BJ (cell line): ENCODE measurements at regions not wholly inside any gene's neighbourhood (a gene's known extent, or its start where the extent isn't known, plus 50 kb on each side); places are given as distances from the start of the nearest gene placed in this dataset.

Experiments used
- CTCF ChIA-PET: fragments of 350-600 bp; formaldehyde crosslinking; extraction: SDS; loops from one replicate; lab custom pipeline; 2021; ENCODE audit warnings: antibody characterized with exemption, inconsistent platforms; lab: Yijun Ruan, JAX
- POLR2A ChIA-PET: fragments of 300-600 bp; sonication (Branson Sonifier 250); formaldehyde crosslinking; extraction: SDS; loops from one replicate; lab custom pipeline; 2021; ENCODE audit warnings: antibody characterized with exemption; lab: Charles Lee
- DNase-seq: peaks from one replicate; pipeline ENCODE4 v3.0.0-alpha.2; 2011; ENCODE audit warnings: low read depth
- H3K27me3 ChIP-seq: 2 replicates; pipeline ENCODE4 v1.6.0; 2011; ENCODE audit warnings: low read length; ENCODE audit not compliant: control insufficient read depth, insufficient read depth
- H3K36me3 ChIP-seq: 2 replicates; pipeline ENCODE4 v1.5.1; 2011; ENCODE audit warnings: low read length; ENCODE audit not compliant: control insufficient read depth, insufficient read depth
- H3K4me3 ChIP-seq: 2 replicates; pipeline ENCODE4 v1.5.1; 2011; ENCODE audit warnings: low read depth, mild to moderate bottlenecking, control low read depth, low read length
- CTCF ChIP-seq: IDR thresholded peaks from 2 replicates; pipeline ENCODE4 v1.5.1; 2011; ENCODE audit warnings: low read depth, mild to moderate bottlenecking, control low read depth, inconsistent platforms, low read length, moderate library complexity; ENCODE audit not compliant: insufficient read depth

- Histone ChIP-seq H3K27me3 (no peaks in the 10 kb centered on the region), H3K36me3 (no peaks in the 10 kb centered on the region), H3K4me3 (no peak overlapping the region)
- POLR2A ChIA-PET = no interaction called here
- CTCF ChIA-PET = interaction anchor here (0.9 to 2.9 kb wide), 2 partner anchors 12 to 22 kb away, joined by 3 to 15 read pairs; no protein-coding TSS in a partner anchor
- TF ChIP-seq CTCF = no peak
- DNase-seq = no peak
Measured at GRCh38 chr18:11541179-11541578, 68.2 kb upstream of the SLC35G4 start.

GRCh38 chr18:11533942-11534496 lies 75.4 kb upstream of the SLC35G4 start:
- Histone ChIP-seq H3K36me3 (no peaks in the 10 kb centered on the region), H3K4me3 (no peak overlapping the region), H3K27me3 (no peaks in the 10 kb centered on the region)
- DNase-seq = no peak
- no peak for TF ChIP-seq CTCF
- ChIA-PET CTCF (interaction anchor here (0.8 kb wide), 1 partner anchor 224 kb away, joined by 3 read pairs; no protein-coding TSS in a partner anchor), POLR2A (no interaction called here)

- no peaks in the 10 kb centered on the region for H3K27me3 ChIP-seq
- no peak for TF ChIP-seq CTCF
- ChIA-PET CTCF (no interaction called here), POLR2A (no interaction called here)
- DNase-seq = no peak
- no peaks in the 10 kb centered on the region for H3K36me3 ChIP-seq
- H3K4me3 ChIP-seq = no peak overlapping the region
Measured at GRCh38 chr18:11533513-11533890, 75.9 kb upstream of the SLC35G4 start.

- no peak for TF ChIP-seq CTCF
- no peaks in the 10 kb centered on the region for H3K36me3 ChIP-seq
- no peak overlapping the region for H3K4me3 ChIP-seq
- no peaks in the 10 kb centered on the region for H3K27me3 ChIP-seq
- DNase-seq = no peak
- ChIA-PET CTCF (no interaction called here), POLR2A (no interaction called here)
Measured at GRCh38 chr18:11532758-11533512, 76.5 kb upstream of the SLC35G4 start.

- no peak for TF ChIP-seq CTCF
- Histone ChIP-seq H3K36me3 (no peaks in the 10 kb centered on the region), H3K27me3 (no peaks in the 10 kb centered on the region), H3K4me3 (no peak overlapping the region)
- POLR2A ChIA-PET = interaction anchor here (0.6 kb wide), 1 partner anchor 356 kb away, joined by 5 read pairs; no protein-coding TSS in a partner anchor
- CTCF ChIA-PET = interaction anchor here (0.6 to 2.4 kb wide), 4 partner anchors 10 to 218 kb away, joined by 3 to 17 read pairs (median 6); no protein-coding TSS in a partner anchor
- DNase-seq = no peak
Measured at GRCh38 chr18:11529081-11529480, 80.3 kb upstream of the SLC35G4 start.
